H9 (cell line): ENCODE measurements at regions not wholly inside any gene's neighbourhood (a gene's known extent, or its start where the extent isn't known, plus 50 kb on each side); places are given as distances from the start of the nearest gene placed in this dataset.

Experiments
- DNase-seq: peaks from one replicate; pipeline ENCODE4 v3.0.0-alpha.2; 2017
- H2AFZ ChIP-seq: one replicate; pipeline ENCODE4 v1.6.1; 2013; ENCODE audit warnings: mild to moderate bottlenecking, low read length, control low read depth, moderate library complexity
- H2AK5ac ChIP-seq: 2 replicates; pipeline ENCODE4 v1.6.1; 2013; ENCODE audit warnings: low read length, control low read depth, mixed read lengths; ENCODE audit not compliant: insufficient read length
- H2BK120ac ChIP-seq: one replicate; pipeline ENCODE4 v1.6.1; 2013; ENCODE audit warnings: low read depth, mild to moderate bottlenecking, low read length, control low read depth, inconsistent platforms; ENCODE audit not compliant: poor library complexity, severe bottlenecking
- H2BK12ac ChIP-seq: 2 replicates; pipeline ENCODE4 v1.6.1; 2013; ENCODE audit warnings: low read length, control low read depth, mixed read lengths, low read depth; ENCODE audit not compliant: insufficient read length
- H2BK15ac ChIP-seq: 2 replicates; pipeline ENCODE4 v1.6.1; 2013; ENCODE audit warnings: low read depth, low read length, control low read depth
- H2BK20ac ChIP-seq: one replicate; pipeline ENCODE4 v1.6.1; 2013; ENCODE audit warnings: low read depth, mild to moderate bottlenecking, low read length, control low read depth, inconsistent platforms; ENCODE audit not compliant: poor library complexity, severe bottlenecking
- H2BK5ac ChIP-seq: 2 replicates; pipeline ENCODE4 v1.6.1; 2013; ENCODE audit warnings: low read length, control low read depth, mixed read lengths; ENCODE audit not compliant: insufficient read length
- H3K14ac ChIP-seq: 2 replicates; pipeline ENCODE4 v1.6.1; 2013; ENCODE audit warnings: low read length, control low read depth; ENCODE audit not compliant: insufficient read depth
- H3K18ac ChIP-seq: 2 replicates; pipeline ENCODE4 v1.6.1; 2013; ENCODE audit warnings: low read depth, mild to moderate bottlenecking, mixed read lengths, low read length, control low read depth; ENCODE audit not compliant: insufficient read length
- H3K23ac ChIP-seq: 2 replicates; pipeline ENCODE4 v1.6.1; 2013; ENCODE audit warnings: low read length, control low read depth, mixed read lengths, low read depth; ENCODE audit not compliant: insufficient read length
- H3K23me2 ChIP-seq: 2 replicates; pipeline ENCODE4 v1.6.1; 2013; ENCODE audit warnings: low read depth, mild to moderate bottlenecking, mixed read lengths, low read length, control low read depth; ENCODE audit not compliant: insufficient read length, poor library complexity, severe bottlenecking
- H3K27ac ChIP-seq: 2 replicates; pipeline ENCODE4 v1.5.1; 2013; ENCODE audit warnings: low read length, control low read depth, mixed read lengths, low read depth; ENCODE audit not compliant: insufficient read length
- H3K27me3 ChIP-seq: 2 replicates; pipeline ENCODE4 v1.6.1; 2013; ENCODE audit warnings: low read length, control low read depth, inconsistent platforms; ENCODE audit not compliant: insufficient read depth
- H3K4ac ChIP-seq: 2 replicates; pipeline ENCODE4 v1.6.1; 2013; ENCODE audit warnings: low read depth, mild to moderate bottlenecking, control low read depth, inconsistent platforms, low read length, moderate library complexity
- H3K4me1 ChIP-seq: 2 replicates; pipeline ENCODE4 v1.6.1; 2013; ENCODE audit warnings: low read length, control low read depth, inconsistent platforms; ENCODE audit not compliant: insufficient read depth
- H3K4me2 ChIP-seq: 2 replicates; pipeline ENCODE4 v1.6.1; 2013; ENCODE audit warnings: low read length, control low read depth, mixed read lengths; ENCODE audit not compliant: insufficient read length, insufficient read depth
- H3K56ac ChIP-seq: 2 replicates; pipeline ENCODE4 v1.6.1; 2013; ENCODE audit warnings: low read depth, mild to moderate bottlenecking, mixed read lengths, low read length, control low read depth; ENCODE audit not compliant: insufficient read length
- H3K79me1 ChIP-seq: 2 replicates; pipeline ENCODE4 v1.6.1; 2013; ENCODE audit warnings: low read depth, mild to moderate bottlenecking, moderate library complexity, low read length, control low read depth, inconsistent platforms; ENCODE audit not compliant: insufficient read depth, poor library complexity, severe bottlenecking
- H3K79me2 ChIP-seq: 2 replicates; pipeline ENCODE4 v1.6.1; 2013; ENCODE audit warnings: low read length, control low read depth, inconsistent platforms; ENCODE audit not compliant: insufficient read depth
- H3K9ac ChIP-seq: 2 replicates; pipeline ENCODE4 v1.6.1; 2013; ENCODE audit warnings: low read length, control low read depth, mixed read lengths; ENCODE audit not compliant: insufficient read length; ENCODE audit errors: extremely low read depth
- H3K9me3 ChIP-seq: one replicate; pipeline ENCODE4 v1.6.1; 2013; ENCODE audit warnings: low read depth, low read length, inconsistent platforms; ENCODE audit not compliant: control insufficient read depth
- H3T11ph ChIP-seq: one replicate; pipeline ENCODE4 v1.6.1; 2013; ENCODE audit warnings: mild to moderate bottlenecking, low read length, control low read depth, inconsistent platforms
- H4K20me1 ChIP-seq: one replicate; pipeline ENCODE4 v1.6.1; 2013; ENCODE audit not compliant: control insufficient read depth, insufficient read length, insufficient read depth
- H4K5ac ChIP-seq: 2 replicates; pipeline ENCODE4 v1.6.1; 2013; ENCODE audit warnings: low read depth, mild to moderate bottlenecking, mixed read lengths, low read length, control low read depth; ENCODE audit not compliant: insufficient read length
- H4K8ac ChIP-seq: replicated peaks from 2 replicates; pipeline ENCODE4 v1.6.1; 2013; ENCODE audit warnings: low read length, control low read depth, mixed read lengths, low read depth; ENCODE audit not compliant: insufficient read length
- H4K91ac ChIP-seq: 2 replicates; pipeline ENCODE4 v1.6.1; 2013; ENCODE audit warnings: low read depth, mild to moderate bottlenecking, moderate library complexity, mixed read lengths, low read length, control low read depth; ENCODE audit not compliant: insufficient read length
- H3K27ac Mint-ChIP-seq, 3 experiments: 2 replicates in 2 of 3; 3 replicates in 1 of 3; pipeline ENCODE4 v1.8.0; 2020 to 2021; ENCODE audit warnings: mixed read lengths in 3 of 3, mild to moderate bottlenecking in 1 of 3, moderate library complexity in 1 of 3
- H3K27me3 Mint-ChIP-seq: 2 replicates; pipeline ENCODE4 v1.8.0; 2021; ENCODE audit warnings: low read depth, mild to moderate bottlenecking, moderate library complexity, mixed read lengths
- H3K36me3 Mint-ChIP-seq, 3 experiments: 2 replicates in 2 of 3; 3 replicates in 1 of 3; pipeline ENCODE4 v1.8.0; 2020 to 2021; ENCODE audit warnings: low read depth in 3 of 3, mixed read lengths in 3 of 3; ENCODE audit not compliant: insufficient read depth in 1 of 3
- H3K4me1 Mint-ChIP-seq, 2 experiments: 2 replicates each; pipeline ENCODE4 v1.8.0; 2020; ENCODE audit warnings: mixed read lengths in 2 of 2
- H3K4me3 Mint-ChIP-seq, 2 experiments: 2 replicates in 1 of 2; 3 replicates in 1 of 2; pipeline ENCODE4 v1.8.0; 2020 to 2021; ENCODE audit warnings: mild to moderate bottlenecking in 2 of 2, mixed read lengths in 2 of 2, moderate library complexity in 1 of 2
- H3K9me3 Mint-ChIP-seq, 2 experiments: 2 replicates in 1 of 2; 3 replicates in 1 of 2; pipeline ENCODE4 v1.8.0; 2020; ENCODE audit warnings: mild to moderate bottlenecking in 2 of 2, mixed read lengths in 2 of 2, moderate library complexity in 1 of 2
- WGBS: extraction: QIAGEN DNeasy Blood & Tissue Kit; methylation state at CpG from one replicate; pipeline ENCODE4 v1.1.7; 2013; ENCODE audit warnings: missing lambda C conversion rate, low lambda C conversion rate, mixed read lengths; ENCODE audit not compliant: insufficient read length; ENCODE audit errors: extremely low coverage; 5-methylcytosine and 5-hydroxymethylcytosine counted together
- TF ChIP-seq, protein P1 (sequence below): fragments of 200-600 bp; sonication (generic); conservative IDR thresholded peaks from 3 replicates; pipeline ENCODE4 v1.8.0; 2021; ENCODE audit warnings: antibody characterized with exemption, mild to moderate bottlenecking

DNA sequence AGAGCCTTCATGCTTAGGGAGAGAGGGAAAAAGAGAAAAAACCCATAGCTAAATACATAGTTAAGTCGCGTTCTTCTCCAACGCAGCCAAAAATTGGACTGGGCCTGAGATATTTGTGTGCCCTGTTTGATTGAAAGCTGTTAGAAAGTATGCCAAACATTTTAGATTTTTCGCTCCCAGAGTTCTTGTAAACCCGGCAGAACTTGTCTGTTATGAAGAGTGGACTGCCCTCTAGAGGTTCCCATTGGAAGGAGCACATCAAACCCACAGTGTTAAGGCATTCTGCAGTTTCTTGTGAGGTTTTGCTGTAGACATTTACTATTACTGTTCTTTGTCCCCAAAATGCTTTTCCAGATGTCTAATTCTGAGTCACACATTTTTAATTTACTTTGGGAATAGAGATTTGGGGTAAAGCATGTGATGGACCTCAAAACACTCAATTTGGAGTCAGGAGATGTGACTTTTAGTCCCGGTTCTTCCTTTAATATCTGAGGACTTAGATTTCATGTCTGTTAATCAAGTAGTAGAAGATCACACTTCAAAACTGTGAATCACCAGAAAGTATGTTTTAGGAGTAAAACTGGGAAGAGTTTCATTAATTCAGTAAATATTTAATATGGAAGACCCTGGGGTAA, 96.6 kb downstream of the PCSK1 start:
- Histone ChIP-seq H3K9me3 (no peaks in the 10 kb centered on the region), H3K23ac (no peak overlapping the region), H2BK120ac (no peak overlapping the region), H2BK12ac (no peak overlapping the region), H3K9ac (no peak overlapping the region), H4K91ac (no peak overlapping the region), H2BK5ac (no peak overlapping the region), H3K27ac (no peak overlapping the region), H2AK5ac (no peak overlapping the region), H3K79me2 (no peaks in the 10 kb centered on the region), H2AFZ (no peak overlapping the region), H3K4me2 (no peak overlapping the region), H2BK15ac (no peak overlapping the region), H3K79me1 (no peaks in the 10 kb centered on the region), H3K4ac (no peak overlapping the region), H3K23me2 (no peaks in the 10 kb centered on the region), H3K4me1 (no peaks in the 10 kb centered on the region), H3K18ac (no peak overlapping the region), H4K20me1 (no peaks in the 10 kb centered on the region), H3K56ac (no peak overlapping the region), H2BK20ac (no peak overlapping the region), H4K8ac (no peak overlapping the region), H3T11ph (no peak overlapping the region), H4K5ac (no peak overlapping the region), H3K14ac (no peak overlapping the region), H3K27me3 (no peaks in the 10 kb centered on the region)
- Mint-ChIP-seq H3K27ac (no peak overlapping the region), H3K4me3 (no peak overlapping the region), H3K27me3 (no peaks in the 10 kb centered on the region), H3K36me3 (no peaks in the 10 kb centered on the region), H3K9me3 (no peaks in the 10 kb centered on the region), H3K4me1 (peaks cover 12 to 15% of the 10 kb centered on the region in 2 experiments)
- DNase-seq: peak; percentile 65
- no CpG with 5 or more reads among the region's 6 CpGs for WGBS
- TF ChIP-seq, protein P1, sequence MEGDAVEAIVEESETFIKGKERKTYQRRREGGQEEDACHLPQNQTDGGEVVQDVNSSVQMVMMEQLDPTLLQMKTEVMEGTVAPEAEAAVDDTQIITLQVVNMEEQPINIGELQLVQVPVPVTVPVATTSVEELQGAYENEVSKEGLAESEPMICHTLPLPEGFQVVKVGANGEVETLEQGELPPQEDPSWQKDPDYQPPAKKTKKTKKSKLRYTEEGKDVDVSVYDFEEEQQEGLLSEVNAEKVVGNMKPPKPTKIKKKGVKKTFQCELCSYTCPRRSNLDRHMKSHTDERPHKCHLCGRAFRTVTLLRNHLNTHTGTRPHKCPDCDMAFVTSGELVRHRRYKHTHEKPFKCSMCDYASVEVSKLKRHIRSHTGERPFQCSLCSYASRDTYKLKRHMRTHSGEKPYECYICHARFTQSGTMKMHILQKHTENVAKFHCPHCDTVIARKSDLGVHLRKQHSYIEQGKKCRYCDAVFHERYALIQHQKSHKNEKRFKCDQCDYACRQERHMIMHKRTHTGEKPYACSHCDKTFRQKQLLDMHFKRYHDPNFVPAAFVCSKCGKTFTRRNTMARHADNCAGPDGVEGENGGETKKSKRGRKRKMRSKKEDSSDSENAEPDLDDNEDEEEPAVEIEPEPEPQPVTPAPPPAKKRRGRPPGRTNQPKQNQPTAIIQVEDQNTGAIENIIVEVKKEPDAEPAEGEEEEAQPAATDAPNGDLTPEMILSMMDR: peak; percentile 91
